Glomerular visceral epithelial cell (primary cell): ENCODE measurements at regions not wholly inside any gene's neighbourhood (a gene's known extent, or its start where the extent isn't known, plus 50 kb on each side); places are given as distances from the start of the nearest gene placed in this dataset.
"Not testable (repeated sequence)": the region's sequence is repeated elsewhere in the genome, so short reads cannot be mapped to it uniquely, and the experiment has no call there.

Experiments
- DNase-seq: peaks from one replicate; pipeline ENCODE4 v3.0.0-alpha.2; 2016; ENCODE audit errors: extremely low spot score

GRCh38 chr16:6009151-6009550 lies 911.6 kb upstream of the EEF2KMT start:
- no peak for DNase-seq

GRCh38 chr16:6008670-6009069 lies 911.1 kb upstream of the EEF2KMT start:
- DNase-seq, result no peak

DNA sequence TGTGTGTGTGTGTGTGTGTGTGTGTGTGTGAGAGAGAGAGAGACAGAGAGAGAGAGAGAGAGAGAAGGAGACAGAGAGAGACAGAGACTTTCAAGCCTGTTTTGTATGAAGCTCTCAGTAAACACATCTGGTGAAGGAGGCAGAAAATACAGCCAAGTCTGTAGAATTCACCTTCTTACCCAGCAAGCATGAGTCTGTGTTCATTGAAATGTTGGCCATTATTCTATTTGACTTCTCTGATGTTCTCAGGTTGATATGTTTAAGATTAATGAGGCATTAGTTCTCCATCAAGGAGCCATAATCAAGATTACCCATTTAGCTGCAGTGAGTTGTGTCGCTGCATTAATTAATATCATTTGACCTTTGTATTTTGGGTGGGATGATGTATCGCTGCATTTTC lies 895.8 kb upstream of the EEF2KMT start:
- DNase-seq, result no peak

DNA sequence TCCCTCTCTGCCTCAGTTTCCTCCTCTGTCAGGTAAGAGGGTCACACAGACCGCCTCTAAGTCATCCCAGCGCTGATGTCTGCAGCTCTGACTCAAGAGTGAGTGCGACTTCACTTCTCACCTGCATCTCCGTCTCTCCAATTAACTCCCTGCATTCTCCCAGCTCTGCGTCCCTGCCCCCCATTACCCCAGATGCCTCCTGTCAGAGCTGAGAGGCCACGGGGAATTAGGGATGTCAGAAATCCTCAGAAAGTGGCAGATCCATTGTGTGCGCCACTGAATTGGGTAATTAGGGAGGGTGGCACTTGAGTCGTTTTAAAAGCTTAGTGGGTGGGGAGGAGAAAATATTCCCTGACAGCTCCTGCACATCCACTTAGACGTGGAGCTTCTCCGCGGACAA lies 885.4 kb upstream of the EEF2KMT start:
- DNase-seq, result no peak

- no peak for DNase-seq
Measured at GRCh38 chr16:5979905-5980550, 882.4 kb upstream of the EEF2KMT start.

DNA sequence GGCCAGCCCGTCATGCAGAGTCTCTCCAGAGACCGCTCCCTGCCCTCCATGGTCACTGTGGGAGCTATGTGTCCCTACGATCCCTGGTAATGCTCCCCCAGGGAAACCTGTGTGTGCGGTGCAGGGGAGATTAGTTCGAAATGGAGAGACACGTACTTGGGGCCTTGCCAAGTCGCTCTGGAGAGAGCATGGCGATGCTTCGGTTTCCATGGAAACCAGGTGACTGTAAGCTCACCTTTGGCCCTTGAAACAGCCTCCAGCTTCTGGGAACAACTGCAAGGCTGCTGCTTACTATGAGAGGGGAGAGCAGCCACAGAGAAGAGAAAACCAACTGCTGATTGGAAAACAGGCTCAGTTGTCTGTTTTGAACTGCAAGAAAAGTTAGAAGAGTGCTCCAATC lies 879.7 kb upstream of the EEF2KMT start:
- DNase-seq, result no peak

- no peak for DNase-seq
Measured at GRCh38 chr16:5972747-5973146, 875.2 kb upstream of the EEF2KMT start.

DNA sequence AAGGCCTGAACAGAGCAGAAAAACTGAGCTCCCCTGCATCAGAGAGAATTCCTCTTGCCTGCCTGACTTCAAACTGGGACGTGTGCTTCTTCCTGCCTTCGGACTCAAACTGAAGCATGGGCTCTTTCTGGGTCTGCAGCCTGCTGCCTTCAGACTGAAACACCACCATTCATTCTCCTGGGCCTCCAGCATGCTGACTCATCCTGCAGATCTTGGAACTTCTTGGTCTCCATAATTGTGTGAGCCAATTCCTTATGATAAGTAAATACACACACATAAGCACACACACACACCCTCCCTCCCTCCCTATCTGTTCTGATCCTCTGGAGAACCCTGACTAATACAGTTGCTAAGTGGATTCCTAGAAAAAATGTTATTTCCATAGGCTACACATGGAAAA lies 874.3 kb upstream of the EEF2KMT start:
- DNase-seq, result no peak

DNA sequence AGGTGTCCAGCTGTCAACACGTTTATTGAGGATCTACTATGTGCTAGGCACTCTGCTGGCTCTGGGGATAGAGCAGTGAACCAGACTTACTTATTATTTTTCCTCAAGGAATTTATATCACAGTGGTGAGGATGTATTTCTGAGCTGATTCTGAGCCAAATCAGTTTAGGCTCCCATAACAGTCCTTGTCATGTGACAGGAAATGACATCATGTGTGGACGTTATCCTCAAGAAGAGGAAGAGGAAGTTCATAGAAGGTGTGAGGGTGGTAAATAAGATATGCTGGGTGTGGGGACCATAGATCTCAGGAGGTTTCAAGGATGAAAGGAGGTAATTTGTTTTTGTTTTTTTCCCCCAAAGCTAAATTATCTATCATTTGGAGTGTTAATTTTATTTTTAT lies 873.5 kb upstream of the EEF2KMT start:
- no peak for DNase-seq

GRCh38 chr16:5966004-5966403 lies 868.4 kb upstream of the EEF2KMT start:
- DNase-seq, result no peak

DNA sequence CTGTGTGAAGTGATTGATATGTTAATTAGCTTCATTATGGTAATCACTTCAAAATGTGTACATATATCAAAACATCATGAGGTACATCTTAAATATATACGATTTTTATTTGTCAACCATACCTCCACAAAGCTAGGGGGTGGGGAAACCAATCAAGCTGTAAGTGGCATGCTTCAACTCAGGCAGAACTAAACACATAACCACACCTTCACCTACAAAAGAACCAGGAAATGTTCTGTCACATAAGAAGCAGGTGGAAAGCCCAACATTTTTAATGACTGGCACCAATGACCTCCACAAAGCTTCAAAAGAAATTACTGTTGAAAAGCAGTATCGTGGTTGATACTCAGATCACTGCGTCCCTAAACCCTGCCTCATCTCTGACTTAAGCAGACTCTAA lies 867.7 kb upstream of the EEF2KMT start:
- no peak for DNase-seq

DNA sequence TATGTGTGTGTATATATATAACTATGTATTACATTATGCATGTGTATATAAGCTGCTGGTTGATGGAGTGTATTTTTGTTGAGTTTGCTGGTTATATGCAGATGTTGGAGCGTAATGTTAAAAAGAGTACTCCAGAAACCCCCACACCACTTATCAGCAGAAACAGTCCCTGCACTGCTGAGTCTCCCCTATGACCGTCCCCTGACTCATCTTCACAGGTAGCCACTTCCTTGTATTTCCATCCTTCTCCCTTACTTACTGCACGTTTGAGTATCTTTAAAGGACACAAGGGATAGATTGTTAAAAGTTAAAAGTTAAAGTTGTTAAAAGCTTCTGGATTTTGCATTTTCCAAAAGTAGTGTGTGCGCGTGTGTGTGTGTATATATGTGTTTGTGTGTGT lies 853.9 kb upstream of the EEF2KMT start:
- no peak for DNase-seq

DNA sequence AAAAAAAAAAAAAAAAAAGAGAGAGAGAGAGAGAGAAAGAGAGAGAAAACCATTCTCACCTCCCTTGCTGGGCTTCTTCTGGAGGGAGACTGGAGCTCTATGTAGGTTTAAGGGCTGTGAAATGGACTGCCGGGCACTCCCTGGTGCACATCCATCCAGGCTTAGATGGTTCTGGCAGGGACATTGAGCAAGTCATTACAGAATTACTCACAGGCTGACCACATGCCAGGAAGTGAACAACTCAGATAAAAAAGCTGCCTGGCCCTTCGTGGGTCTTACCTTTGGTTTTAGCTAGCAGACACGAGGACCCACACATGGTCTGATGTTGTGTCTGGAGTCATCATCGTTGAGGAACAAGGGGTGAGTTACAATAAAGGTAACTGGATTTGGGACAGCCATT lies 847.4 kb upstream of the EEF2KMT start:
- no peak for DNase-seq

GRCh38 chr16:5938607-5939006 lies 841.0 kb upstream of the EEF2KMT start:
- no peak for DNase-seq

DNA sequence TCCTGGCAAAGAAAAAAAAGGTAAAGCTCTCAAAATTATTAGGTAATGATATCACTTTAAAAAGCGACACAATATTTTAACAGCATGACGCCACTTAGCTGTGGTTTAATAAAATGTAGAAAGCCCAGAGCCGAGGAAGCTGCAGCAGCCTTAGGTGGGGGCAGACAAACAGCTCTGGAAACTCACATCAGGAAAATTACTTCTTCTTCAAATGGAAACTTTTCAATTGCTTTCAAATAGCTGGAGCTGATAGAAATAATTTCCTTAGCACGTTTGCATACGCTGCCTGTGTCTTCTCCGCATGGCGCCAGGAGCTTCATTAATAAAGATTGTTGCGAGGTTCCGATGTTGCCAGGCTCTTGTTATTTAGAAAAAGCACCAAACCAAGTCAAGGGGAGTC lies 835.3 kb upstream of the EEF2KMT start:
- no peak for DNase-seq

- DNase-seq, result no peak
Measured at GRCh38 chr16:5928476-5929065, 831.0 kb upstream of the EEF2KMT start.

GRCh38 chr16:5925850-5926249 lies 828.3 kb upstream of the EEF2KMT start:
- no peak for DNase-seq

DNA sequence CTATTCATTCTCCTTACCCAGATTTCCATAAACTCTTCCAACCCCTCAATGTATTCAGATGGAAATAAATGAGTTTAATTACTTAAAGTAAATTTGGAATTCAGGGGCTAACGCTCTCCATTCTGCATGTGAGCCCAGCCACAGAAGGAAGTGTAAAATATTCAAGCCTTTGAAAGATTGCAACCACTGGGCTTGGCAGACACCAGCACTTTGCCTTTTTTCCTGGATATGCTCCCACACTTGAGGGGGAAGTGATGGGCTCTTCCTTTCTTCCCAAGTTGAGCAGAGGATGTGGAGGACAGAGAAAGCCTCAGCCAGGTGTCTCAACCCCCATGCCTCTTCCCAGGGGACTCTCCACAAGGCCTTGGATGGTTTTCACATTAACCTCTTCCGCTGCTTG lies 825.1 kb upstream of the EEF2KMT start:
- no peak for DNase-seq

DNA sequence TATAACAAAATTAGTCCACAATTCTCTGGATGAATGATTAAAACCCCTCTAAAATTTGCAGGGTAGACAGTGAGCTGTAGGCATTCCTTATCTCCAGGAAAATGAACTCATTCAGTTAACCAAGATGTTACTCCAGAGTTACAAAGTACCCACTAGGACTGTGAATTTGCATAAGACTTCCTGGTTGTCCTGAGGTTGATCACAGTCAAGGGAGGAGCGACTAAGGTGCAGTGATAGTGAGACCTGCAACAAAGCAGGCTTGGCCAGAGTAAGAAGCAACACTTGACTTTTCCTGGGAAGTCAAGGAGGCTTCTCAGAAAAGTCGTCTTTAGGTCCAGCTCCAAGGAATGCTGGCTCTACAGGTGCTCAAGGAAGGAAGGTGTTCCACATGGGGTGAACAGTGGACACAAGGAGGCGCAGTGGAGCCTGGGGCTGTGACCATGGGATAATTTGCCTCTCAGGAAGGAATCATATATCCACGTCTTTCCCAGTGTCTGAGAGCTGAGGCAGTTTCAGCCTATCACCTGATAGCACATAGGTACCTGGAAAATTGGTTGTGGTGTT lies 821.1 kb upstream of the EEF2KMT start:
- no peak for DNase-seq

DNA sequence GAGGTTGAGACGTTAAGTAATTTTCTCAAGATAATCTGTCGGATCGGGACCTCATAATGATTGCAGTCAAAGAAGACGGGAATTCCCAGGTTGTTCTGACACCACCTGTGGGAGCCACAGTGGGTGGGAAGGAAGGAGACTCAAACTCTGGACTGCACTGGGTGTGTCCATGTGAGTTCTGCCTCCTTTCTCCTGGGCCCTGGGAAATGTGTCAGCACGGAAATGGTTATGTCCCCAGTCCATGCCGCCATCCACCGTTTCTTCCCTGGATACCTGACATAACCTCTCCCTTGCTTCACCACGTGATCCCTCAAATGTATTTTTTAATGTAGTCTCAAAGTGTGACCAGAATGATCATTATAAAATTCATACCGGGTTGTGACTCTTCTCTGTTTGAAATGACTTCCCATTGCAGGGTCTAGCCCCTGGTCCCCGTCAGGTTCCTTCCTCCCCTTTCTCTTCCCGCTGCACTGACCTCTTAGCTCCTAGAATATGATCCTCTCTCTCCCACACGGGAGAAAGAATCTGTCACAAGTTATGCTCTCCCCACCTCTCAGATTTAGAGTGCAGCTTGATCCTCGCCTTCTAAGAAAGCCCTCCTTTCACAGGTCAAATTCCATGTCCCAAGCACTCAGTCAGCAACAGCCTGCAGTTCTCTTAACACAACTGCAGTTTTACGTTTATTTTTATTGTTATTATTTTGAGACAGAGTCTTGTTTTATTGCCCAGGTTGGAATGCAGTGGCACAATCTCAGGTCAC lies 820.0 kb upstream of the EEF2KMT start:
- DNase-seq, result no peak

GRCh38 chr16:5916711-5917191 lies 819.2 kb upstream of the EEF2KMT start:
- DNase-seq, result no peak

- DNase-seq, result no peak
Measured at GRCh38 chr16:5911241-5911640, 813.6 kb upstream of the EEF2KMT start.

DNA sequence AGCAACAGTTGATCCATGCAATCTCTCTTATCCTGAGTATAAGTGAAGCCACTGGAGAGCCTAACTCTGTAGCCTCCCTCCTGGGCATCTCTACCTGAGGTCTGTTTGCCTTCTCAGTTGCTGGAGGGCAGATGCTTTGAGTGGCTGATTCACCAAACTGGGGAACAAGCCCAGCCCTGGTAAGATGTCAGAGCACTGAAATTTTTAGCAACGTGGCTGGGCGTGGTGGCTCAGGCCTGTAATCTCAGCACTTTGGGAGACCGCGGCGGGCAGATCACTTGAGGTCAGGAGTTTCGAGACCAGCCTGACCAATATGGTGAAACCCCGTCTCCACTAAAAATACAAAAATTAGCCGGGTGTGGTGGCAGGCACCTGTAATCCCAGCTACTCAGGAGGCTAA lies 812.0 kb upstream of the EEF2KMT start:
- not testable (repeated sequence) for DNase-seq
